ENCODE measurements at regions not wholly inside any gene's neighbourhood (a gene's known extent, or its start where the extent isn't known, plus 50 kb on each side); places are given as distances from the start of the nearest gene placed in this dataset.
"Not testable (repeated sequence)": the region's sequence is repeated elsewhere in the genome, so short reads cannot be mapped to it uniquely, and the experiment has no call there.

DNA sequence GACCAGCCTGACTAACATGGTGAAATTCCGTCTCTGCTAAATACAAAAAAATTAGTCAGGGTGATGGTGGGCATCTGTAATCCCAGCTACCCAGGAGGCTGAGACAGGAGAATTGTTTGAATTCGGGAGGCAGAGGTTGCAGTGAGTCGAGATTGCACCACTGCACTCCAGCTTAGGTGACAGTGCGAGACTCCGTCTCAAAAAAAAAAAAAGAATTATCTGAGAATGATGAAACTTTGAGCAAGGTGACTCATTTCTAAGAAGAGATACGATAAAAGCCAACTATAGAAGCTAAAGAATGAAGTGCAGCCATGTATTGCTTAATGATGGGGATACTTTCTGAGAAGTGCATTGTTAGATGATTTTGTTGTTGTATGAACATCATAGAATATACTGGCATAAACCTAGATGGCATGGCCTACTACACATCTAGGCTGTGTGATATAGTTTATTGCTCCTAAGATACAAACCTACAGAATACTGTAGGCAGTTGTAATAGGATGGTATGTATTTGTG, 64.7 kb downstream of the SNRPE start:
- DNase-seq, result no peak

- DNase-seq, result no peak
These were observed 68.4 kb downstream of the SNRPE start for GRCh38 chr1:203929741-203930309.

GRCh38 chr1:203930342-203930741, 68.9 kb downstream of the SNRPE start:
- no peak for DNase-seq

DNA sequence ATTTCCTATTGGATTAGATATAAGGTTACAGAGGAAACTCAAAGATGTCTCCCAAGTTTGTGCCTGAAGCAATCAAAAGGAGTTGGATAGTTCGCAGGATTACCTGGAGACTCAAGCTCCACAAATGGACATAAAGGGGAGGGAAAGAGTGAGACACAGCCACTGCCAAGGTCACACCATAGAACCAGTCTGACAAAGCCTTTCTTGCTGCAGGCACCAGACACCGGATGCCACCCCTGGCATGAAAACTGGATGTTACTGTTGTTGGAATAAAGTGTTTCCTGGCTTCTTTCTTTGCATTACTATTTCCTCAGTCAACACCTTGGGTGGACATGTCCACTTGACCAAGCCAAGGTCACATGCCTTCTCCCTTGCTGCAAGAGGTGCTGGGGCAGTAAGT, 70.6 kb downstream of the SNRPE start:
- DNase-seq, result no peak

- DNase-seq, result no peak
These were observed 71.2 kb downstream of the SNRPE start for GRCh38 chr1:203932556-203932955.

DNA sequence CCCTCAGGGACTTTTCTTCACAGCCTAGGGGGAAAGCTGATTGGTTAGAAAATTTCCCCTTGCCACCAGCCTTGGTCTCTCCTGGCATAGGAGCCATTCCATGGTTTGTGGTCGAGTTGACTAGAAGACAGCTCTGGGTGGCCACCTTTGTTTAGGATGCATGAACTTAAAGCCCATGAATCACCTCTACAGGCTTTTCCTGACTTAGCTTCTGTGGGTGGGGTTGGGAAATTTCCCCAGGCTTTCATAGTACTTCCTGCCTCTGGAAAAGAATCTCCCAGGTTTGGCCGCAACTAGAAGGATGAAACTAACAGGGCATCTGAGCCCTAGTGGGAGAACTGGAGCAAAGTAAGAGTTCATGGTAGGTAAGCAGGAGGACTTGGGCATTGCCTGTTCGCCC, 72.6 kb downstream of the SNRPE start:
- DNase-seq, result no peak

DNA sequence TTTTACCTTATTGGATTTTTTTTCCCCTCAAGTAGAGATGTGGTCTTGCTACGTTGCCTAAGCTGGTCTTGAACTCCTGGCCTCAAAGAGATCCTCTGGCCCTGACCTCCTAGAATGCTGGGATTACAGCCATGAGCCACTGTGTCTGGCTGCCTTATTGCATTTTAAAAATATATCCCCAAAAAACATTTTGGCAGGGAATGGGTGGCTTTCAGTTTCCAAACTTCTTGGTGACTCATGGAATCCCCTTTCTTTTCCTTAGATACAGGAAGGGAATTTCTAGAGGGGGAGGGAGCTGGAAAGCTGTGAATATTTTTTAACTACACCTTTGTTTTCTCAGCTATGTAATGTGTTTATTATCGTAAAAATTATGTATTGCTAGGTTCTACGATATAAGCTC, 73.3 kb downstream of the SNRPE start:
- no peak for DNase-seq

GRCh38 chr1:203935321-203935720, 73.9 kb downstream of the SNRPE start:
- DNase-seq, result no peak

GRCh38 chr1:203937678-203938330, 76.4 kb downstream of the SNRPE start:
- no peak for DNase-seq

DNA sequence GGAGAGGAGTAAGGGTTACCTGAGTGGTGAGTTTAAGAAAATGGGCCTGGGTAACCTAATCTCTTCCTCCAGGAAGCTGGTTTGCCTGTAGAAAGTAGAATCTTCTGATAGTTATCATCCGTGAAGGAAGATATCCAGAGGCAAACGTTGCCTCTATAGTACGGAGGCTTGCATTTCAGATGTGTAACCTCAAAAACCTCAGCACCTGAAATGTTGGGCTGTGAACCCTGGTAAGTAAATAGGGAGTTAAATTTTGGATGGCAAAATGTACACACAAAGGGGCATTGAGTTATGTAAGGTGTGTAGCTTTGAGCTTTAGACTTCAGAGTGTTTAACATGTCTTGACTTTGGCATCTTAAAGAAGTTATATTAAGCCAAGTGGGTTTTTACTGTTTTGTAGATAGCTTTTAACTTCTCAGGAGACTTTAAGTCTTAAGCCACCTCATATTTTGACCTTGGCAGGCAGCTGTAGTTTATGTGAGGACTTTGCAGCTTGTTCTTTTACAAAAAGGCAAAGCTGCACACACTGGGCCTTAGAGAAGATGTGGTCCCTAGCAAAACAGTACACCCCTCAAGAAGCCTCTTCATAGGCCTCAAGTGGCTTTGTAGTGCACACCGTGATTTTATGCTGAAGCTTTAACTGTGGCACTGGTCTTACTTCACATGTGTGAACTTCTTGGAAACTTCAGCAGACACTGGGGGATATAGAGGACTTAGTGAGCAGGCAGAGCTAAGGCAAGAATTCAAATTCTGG, 83.4 kb downstream of the SNRPE start:
- no peak for DNase-seq

DNA sequence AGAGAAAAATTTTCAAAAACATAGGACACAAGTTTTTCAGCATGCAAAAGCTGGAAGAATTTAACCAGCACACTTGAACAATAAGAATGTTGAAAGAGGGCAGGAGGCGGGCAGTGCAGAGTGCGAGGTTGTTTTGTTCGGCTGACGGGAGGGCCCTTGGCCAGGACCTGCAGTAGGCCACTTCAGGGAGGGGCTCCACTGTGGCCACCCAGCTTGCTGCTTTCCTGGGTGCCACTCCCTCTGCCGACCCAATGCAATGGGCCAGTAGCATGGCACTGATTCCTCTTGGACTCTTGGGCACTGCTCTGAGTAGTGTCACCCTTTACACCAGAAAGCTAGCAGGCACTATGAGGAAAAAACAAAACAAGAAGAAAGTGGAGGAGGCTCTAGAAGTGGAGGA, 92.9 kb downstream of the SNRPE start:
- no peak for DNase-seq

GRCh38 chr1:203954788-203955552, 93.6 kb downstream of the SNRPE start:
- DNase-seq, result no peak

GRCh38 chr1:203968761-203969160, 104.2 kb upstream of the SOX13 start:
- DNase-seq, result no peak

GRCh38 chr1:203969846-203970245, 103.1 kb upstream of the SOX13 start:
- DNase-seq, result no peak

GRCh38 chr1:203985044-203985443, 87.9 kb upstream of the SOX13 start:
- DNase-seq, result no peak

DNA sequence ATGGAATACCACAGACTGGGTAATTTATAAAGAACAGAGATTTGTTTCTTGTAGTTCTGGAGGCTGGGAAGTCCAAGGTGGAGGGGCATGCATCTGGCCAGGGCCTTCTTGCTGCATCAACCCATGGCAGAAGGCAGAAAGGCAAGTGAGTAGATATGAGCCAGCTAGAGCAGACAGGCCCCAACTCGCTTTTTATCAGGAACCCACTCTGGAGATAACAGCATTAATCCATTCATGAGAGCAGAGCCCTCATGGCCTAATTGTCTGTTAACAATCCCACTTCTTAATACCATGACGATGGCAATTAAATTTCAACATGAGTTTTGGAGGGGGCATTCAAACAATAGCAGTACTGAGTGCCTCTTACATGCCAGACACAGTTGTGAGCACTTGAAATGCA, 87.2 kb upstream of the SOX13 start:
- DNase-seq, result no peak

DNA sequence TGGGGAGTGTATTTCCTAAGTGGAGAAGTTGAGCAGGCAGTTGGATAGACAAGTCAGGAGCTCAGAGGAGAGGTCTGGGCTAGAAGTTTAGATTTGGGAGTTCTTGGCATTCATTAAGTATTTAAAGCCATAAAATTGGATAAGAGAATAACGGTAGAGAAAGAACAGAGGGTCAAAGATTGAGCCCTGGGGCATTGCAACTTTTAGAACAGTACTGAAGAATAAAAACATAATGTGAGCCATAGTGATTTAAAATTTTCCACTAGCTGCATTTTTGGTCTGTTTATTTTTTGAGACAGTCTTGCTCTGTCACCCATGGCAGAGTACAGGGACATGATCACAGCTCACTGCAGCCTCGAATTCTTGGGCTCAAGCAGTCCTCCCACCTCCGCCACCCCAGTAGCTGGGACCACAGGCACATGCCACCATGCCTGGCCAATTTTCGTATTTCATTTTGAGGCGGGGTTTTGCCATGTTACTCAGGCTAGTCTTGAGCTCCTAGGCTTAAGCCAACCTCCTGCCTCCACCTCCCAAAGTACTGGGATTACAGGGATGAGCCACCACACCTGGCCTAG, 85.9 kb upstream of the SOX13 start:
- DNase-seq, result no peak

DNA sequence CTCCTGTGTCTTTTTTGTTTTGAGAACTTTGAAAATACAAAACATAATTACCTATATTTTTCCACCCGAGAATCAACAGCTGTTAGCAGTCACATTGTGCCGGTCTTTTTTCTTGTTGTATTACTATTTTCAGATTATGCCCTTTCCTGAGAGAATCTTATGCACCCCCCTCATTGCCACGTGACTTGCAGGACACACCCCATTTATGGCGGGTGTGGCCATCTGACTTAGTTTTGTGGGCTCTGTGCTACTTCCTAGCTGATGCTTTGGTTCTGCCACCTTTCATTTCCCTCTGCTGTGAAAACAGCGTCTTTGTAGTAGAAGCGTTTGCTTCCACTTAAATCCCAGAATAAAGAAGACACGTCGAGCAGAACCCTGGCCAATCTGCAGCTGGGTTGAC, 82.8 kb upstream of the SOX13 start:
- no peak for DNase-seq

- DNase-seq, result no peak
These were observed 80.5 kb upstream of the SOX13 start for GRCh38 chr1:203992440-203992839.

GRCh38 chr1:203993256-203993655, 79.7 kb upstream of the SOX13 start:
- DNase-seq, result no peak

GRCh38 chr1:203995228-203995627, 77.7 kb upstream of the SOX13 start:
- no peak for DNase-seq

- DNase-seq, result peak; percentile 71 to 72
These were observed 76.8 kb upstream of the SOX13 start for GRCh38 chr1:203996126-203996525.

- DNase-seq, result not testable (repeated sequence)
These were observed 74.3 kb upstream of the SOX13 start for GRCh38 chr1:203998571-203998970.
